ENCODE measurements at regions not wholly inside any gene's neighbourhood (a gene's known extent, or its start where the extent isn't known, plus 50 kb on each side); places are given as distances from the start of the nearest gene placed in this dataset.

GRCh38 chr1:184891440-184891839 is 82.9 kb downstream of the NIBAN1 start:
- TF ChIP-seq, protein P1, sequence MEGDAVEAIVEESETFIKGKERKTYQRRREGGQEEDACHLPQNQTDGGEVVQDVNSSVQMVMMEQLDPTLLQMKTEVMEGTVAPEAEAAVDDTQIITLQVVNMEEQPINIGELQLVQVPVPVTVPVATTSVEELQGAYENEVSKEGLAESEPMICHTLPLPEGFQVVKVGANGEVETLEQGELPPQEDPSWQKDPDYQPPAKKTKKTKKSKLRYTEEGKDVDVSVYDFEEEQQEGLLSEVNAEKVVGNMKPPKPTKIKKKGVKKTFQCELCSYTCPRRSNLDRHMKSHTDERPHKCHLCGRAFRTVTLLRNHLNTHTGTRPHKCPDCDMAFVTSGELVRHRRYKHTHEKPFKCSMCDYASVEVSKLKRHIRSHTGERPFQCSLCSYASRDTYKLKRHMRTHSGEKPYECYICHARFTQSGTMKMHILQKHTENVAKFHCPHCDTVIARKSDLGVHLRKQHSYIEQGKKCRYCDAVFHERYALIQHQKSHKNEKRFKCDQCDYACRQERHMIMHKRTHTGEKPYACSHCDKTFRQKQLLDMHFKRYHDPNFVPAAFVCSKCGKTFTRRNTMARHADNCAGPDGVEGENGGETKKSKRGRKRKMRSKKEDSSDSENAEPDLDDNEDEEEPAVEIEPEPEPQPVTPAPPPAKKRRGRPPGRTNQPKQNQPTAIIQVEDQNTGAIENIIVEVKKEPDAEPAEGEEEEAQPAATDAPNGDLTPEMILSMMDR (conservative IDR thresholded peaks at IDR 0.05 in 1 of 2, IDR thresholded peaks at IDR 0.05 in 1 of 2; ENCODE audit: low read depth in 1 of 2, low read length in 2 of 2): no peak
- TF ChIP-seq EZH2 (IDR thresholded peaks at IDR 0.05; ENCODE audit: low read length, missing control alignments): no peak

All from fibroblast of lung (primary cell).